Mucosa of descending colon (tissue), 3 donors: ENCODE measurements at regions not wholly inside any gene's neighbourhood (a gene's known extent, or its start where the extent isn't known, plus 50 kb on each side); places are given as distances from the start of the nearest gene placed in this dataset.

Experiments used
- ATAC-seq: fragments of 200-7000 bp; cut with Tn5 transposase; one replicate; pipeline ENCODE4 v1.9.1; 2020; ENCODE audit warnings: mild to moderate bottlenecking, moderate library complexity
- DNase-seq, 3 donors: peaks; one replicate each; pipeline ENCODE4 v3.0.0-alpha.2; 2020
- H3K36me3 ChIP-seq: fragments of 200-600 bp; one replicate; pipeline ENCODE4 v1.8.0; 2021; ENCODE audit warnings: low read depth, mild to moderate bottlenecking
- H3K4me1 ChIP-seq: fragments of 200-600 bp; one replicate; pipeline ENCODE4 v1.8.0; 2021; ENCODE audit warnings: low read depth, mild to moderate bottlenecking
- H3K4me3 ChIP-seq: fragments of 200-600 bp; one replicate; pipeline ENCODE4 v1.8.0; 2021; ENCODE audit warnings: mild to moderate bottlenecking
- H3K9me3 ChIP-seq: fragments of 200-600 bp; one replicate; pipeline ENCODE4 v1.8.0; 2021; ENCODE audit warnings: mild to moderate bottlenecking
- CTCF ChIP-seq: fragments of 200-600 bp; IDR thresholded peaks from one replicate; pipeline ENCODE4 v1.8.0; 2022; ENCODE audit warnings: antibody characterized with exemption, mild to moderate bottlenecking
- intact Hi-C, 2 donors: fragments of 100-400 bp; cut with DNase I in 1 of 2; cut with micrococcal nuclease in 1 of 2; formaldehyde crosslinking; loops; one replicate each; pipeline versions ENCODE4 v1.11.0 to v1.11.1; 2022; cut with DNase I, micrococcal nuclease
- donor health status: DM: no; HTN: no; CAD: no; lungs with moderate emphysema.
- donor health status: DM: no; HTN: no; CAD: no.
- donor health status: DM: no; HTN: yes; CAD: no.

- Histone ChIP-seq H3K4me1 (no peaks in the 10 kb centered on the region), H3K4me3 (no peak overlapping the region), H3K36me3 (no peaks in the 10 kb centered on the region), H3K9me3 (peaks cover 49% of the 10 kb centered on the region)
- DNase-seq: no peak
- ATAC-seq: no peak
- no peak for TF ChIP-seq CTCF
- intact Hi-C loops: no loop called here
Observed at GRCh38 chr5:27172693-27173092, 134.3 kb upstream of the CDH9 start.

GRCh38 chr5:27171761-27172261 is 133.4 kb upstream of the CDH9 start:
- H3K36me3 ChIP-seq: no peaks in the 10 kb centered on the region
- no peak overlapping the region for H3K4me3 ChIP-seq
- H3K4me1 ChIP-seq: no peaks in the 10 kb centered on the region
- ATAC-seq (no peak), DNase-seq (no peak)
- no peak for TF ChIP-seq CTCF
- peaks cover 44% of the 10 kb centered on the region for H3K9me3 ChIP-seq
- intact Hi-C loops: no loop called here

- DNase-seq (no peak), ATAC-seq (no peak)
- H3K4me3 ChIP-seq: no peak overlapping the region
- no peaks in the 10 kb centered on the region for H3K36me3 ChIP-seq
- no peak for TF ChIP-seq CTCF
- H3K4me1 ChIP-seq: no peaks in the 10 kb centered on the region
- H3K9me3 ChIP-seq: peaks cover 78% of the 10 kb centered on the region
- intact Hi-C loops: no loop called here
Observed at GRCh38 chr5:27158775-27159174, 120.4 kb upstream of the CDH9 start.

- H3K4me3 ChIP-seq: no peak overlapping the region
- no peaks in the 10 kb centered on the region for H3K36me3 ChIP-seq
- no peak for DNase-seq
- no peak for TF ChIP-seq CTCF
- no peaks in the 10 kb centered on the region for H3K4me1 ChIP-seq
- ATAC-seq: no peak
- H3K9me3 ChIP-seq: peaks cover 80% of the 10 kb centered on the region
- intact Hi-C loops: no loop called here
Observed at GRCh38 chr5:27158171-27158570, 119.8 kb upstream of the CDH9 start.

- no peak for TF ChIP-seq CTCF
- DNase-seq (no peak), ATAC-seq (no peak)
- Histone ChIP-seq H3K9me3 (peaks cover 49% of the 10 kb centered on the region), H3K4me1 (no peaks in the 10 kb centered on the region), H3K36me3 (no peaks in the 10 kb centered on the region), H3K4me3 (no peak overlapping the region)
- intact Hi-C loops: no loop called here
Observed at GRCh38 chr5:27144456-27144855, 106.1 kb upstream of the CDH9 start.

GRCh38 chr5:27140831-27141230 is 102.4 kb upstream of the CDH9 start:
- DNase-seq (no peak), ATAC-seq (no peak)
- TF ChIP-seq CTCF: no peak
- Histone ChIP-seq H3K4me1 (no peaks in the 10 kb centered on the region), H3K4me3 (no peak overlapping the region), H3K9me3 (peaks cover 50% of the 10 kb centered on the region), H3K36me3 (no peaks in the 10 kb centered on the region)
- intact Hi-C loops: no loop called here
